ENCODE measurements at regions not wholly inside any gene's neighbourhood (a gene's known extent, or its start where the extent isn't known, plus 50 kb on each side); places are given as distances from the start of the nearest gene placed in this dataset.

DNA sequence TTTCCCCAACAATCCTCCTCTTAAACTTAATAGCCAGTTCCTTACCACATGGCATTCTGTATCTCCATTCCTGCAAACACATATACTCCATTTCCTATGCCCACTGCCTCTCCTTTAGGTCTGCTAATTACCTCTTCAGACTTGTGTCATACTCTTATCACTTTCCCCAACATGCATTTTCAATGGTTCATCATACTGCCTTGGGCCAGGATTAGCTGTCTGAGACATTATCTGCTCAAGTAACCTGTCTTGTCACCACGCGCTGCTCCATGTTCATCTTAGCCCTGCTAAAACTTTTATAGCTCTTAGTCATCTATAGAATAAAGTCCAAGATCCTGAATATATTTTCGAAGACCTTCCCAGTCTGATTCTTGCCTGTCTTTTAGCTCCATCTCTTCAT lies 224.1 kb upstream of the GK2 start:
- no peak for TF ChIP-seq EZH2 (IDR thresholded peaks at IDR 0.05; ENCODE audit: borderline replicate concordance, low read depth, low read length, severe bottlenecking)
- TF ChIP-seq, protein P1, sequence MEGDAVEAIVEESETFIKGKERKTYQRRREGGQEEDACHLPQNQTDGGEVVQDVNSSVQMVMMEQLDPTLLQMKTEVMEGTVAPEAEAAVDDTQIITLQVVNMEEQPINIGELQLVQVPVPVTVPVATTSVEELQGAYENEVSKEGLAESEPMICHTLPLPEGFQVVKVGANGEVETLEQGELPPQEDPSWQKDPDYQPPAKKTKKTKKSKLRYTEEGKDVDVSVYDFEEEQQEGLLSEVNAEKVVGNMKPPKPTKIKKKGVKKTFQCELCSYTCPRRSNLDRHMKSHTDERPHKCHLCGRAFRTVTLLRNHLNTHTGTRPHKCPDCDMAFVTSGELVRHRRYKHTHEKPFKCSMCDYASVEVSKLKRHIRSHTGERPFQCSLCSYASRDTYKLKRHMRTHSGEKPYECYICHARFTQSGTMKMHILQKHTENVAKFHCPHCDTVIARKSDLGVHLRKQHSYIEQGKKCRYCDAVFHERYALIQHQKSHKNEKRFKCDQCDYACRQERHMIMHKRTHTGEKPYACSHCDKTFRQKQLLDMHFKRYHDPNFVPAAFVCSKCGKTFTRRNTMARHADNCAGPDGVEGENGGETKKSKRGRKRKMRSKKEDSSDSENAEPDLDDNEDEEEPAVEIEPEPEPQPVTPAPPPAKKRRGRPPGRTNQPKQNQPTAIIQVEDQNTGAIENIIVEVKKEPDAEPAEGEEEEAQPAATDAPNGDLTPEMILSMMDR (IDR thresholded peaks at IDR 0.05; ENCODE audit: borderline replicate concordance, extremely low read depth, low read length, poor library complexity, severe bottlenecking): no peak
